Breast epithelium (tissue), 3 donors: ENCODE measurements at regions not wholly inside any gene's neighbourhood (a gene's known extent, or its start where the extent isn't known, plus 50 kb on each side); places are given as distances from the start of the nearest gene placed in this dataset.

Experiments
- CTCF ChIP-seq, 3 donors: fragments of 450-650 bp; IDR thresholded peaks; one replicate each; pipeline ENCODE4 v1.5.1; 2016 to 2017; ENCODE audit warnings: antibody characterized with exemption in 3 of 3, mild to moderate bottlenecking in 3 of 3, moderate library complexity in 3 of 3
- POLR2A ChIP-seq: fragments of 450-650 bp; IDR thresholded peaks from one replicate; pipeline ENCODE4 v1.6.1; 2016; ENCODE audit warnings: antibody characterized with exemption, mild to moderate bottlenecking, moderate library complexity

- TF ChIP-seq CTCF (IDR thresholded peaks at IDR 0.05) (no peak), POLR2A (no peak)
These were observed 192.0 kb upstream of the HS3ST5 start for GRCh38 chr6:114534813-114535212.
